Erythroblast (primary cell): ENCODE measurements at regions not wholly inside any gene's neighbourhood (a gene's known extent, or its start where the extent isn't known, plus 50 kb on each side); places are given as distances from the start of the nearest gene placed in this dataset.

Experiments used
- GATA1 ChIP-seq: IDR thresholded peaks from 2 replicates; pipeline ENCODE4 v1.6.1; 2011; ENCODE audit warnings: low read depth, mild to moderate bottlenecking, control low read depth, low read length, moderate library complexity
- POLR2A ChIP-seq: IDR thresholded peaks from 2 replicates; pipeline ENCODE4 v1.6.1; 2011; ENCODE audit warnings: mild to moderate bottlenecking, low read length

DNA sequence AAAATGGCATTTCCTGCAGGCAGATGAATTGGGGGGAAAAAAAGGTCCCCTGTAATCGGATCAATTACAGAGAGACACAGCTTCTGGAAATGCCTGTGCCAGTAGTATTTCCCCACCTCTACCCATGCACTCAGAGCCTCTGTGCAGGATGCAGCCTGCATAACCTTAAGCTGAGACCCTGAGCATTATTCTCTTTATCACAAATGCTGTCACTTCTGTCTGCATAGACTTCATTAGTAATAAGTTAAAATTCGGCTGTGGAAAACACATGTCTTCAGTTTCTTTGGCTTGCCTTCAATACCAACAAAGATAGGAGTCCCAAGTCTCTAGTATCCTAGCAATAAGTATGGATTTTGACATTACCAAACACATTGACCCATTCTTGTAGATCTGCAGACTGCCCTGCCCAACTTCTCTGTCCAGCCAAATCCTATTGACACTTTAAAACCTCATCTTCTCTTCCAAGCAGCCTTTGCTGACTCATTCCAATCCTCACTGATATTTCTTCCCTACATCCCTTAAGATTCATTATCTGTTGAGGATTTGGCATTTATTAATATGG lies 70.8 kb downstream of the LUZP4 start:
- TF ChIP-seq POLR2A, result no peak
- no peak for TF ChIP-seq GATA1
